ENCODE measurements at regions not wholly inside any gene's neighbourhood (a gene's known extent, or its start where the extent isn't known, plus 50 kb on each side); places are given as distances from the start of the nearest gene placed in this dataset.

GRCh38 chr18:53610957-53611356 is 613.5 kb downstream of the MBD2 start:
- H3K27me3 ChIP-seq = no peaks in the 10 kb centered on the region
- H3K27ac ChIP-seq = no peak overlapping the region
- no peak overlapping the region for H3K4me3 ChIP-seq
- DNase-seq (ENCODE audit: low spot score) = no peak
- H3K9me3 ChIP-seq = no peaks in the 10 kb centered on the region
- TF ChIP-seq CTCF (IDR thresholded peaks at IDR 0.05) = no peak
- no peaks in the 10 kb centered on the region for H3K36me3 ChIP-seq
- H3K4me1 ChIP-seq = no peaks in the 10 kb centered on the region

GRCh38 chr18:53606792-53607191 is 617.7 kb downstream of the MBD2 start:
- Histone ChIP-seq H3K4me3 (no peak overlapping the region), H3K27ac (no peak overlapping the region), H3K27me3 (no peaks in the 10 kb centered on the region), H3K4me1 (no peaks in the 10 kb centered on the region), H3K36me3 (no peaks in the 10 kb centered on the region), H3K9me3 (no peaks in the 10 kb centered on the region)
- DNase-seq (ENCODE audit: low spot score) = no peak
- TF ChIP-seq CTCF (IDR thresholded peaks at IDR 0.05) = no peak

- Histone ChIP-seq H3K9me3 (no peaks in the 10 kb centered on the region), H3K36me3 (no peaks in the 10 kb centered on the region), H3K27ac (no peak overlapping the region), H3K27me3 (no peaks in the 10 kb centered on the region), H3K4me3 (no peak overlapping the region), H3K4me1 (no peaks in the 10 kb centered on the region)
- DNase-seq (ENCODE audit: low spot score) = no peak
- no peak for TF ChIP-seq CTCF (IDR thresholded peaks at IDR 0.05)
Measured at GRCh38 chr18:53605198-53605597, 619.3 kb downstream of the MBD2 start.

GRCh38 chr18:53603276-53603675 is 621.2 kb downstream of the MBD2 start:
- DNase-seq (ENCODE audit: low spot score) = no peak
- H3K9me3 ChIP-seq = no peaks in the 10 kb centered on the region
- no peaks in the 10 kb centered on the region for H3K4me1 ChIP-seq
- no peak for TF ChIP-seq CTCF (IDR thresholded peaks at IDR 0.05)
- no peak overlapping the region for H3K4me3 ChIP-seq
- H3K36me3 ChIP-seq = no peaks in the 10 kb centered on the region
- H3K27me3 ChIP-seq = no peaks in the 10 kb centered on the region
- H3K27ac ChIP-seq = no peak overlapping the region

GRCh38 chr18:53601344-53601743 is 623.1 kb downstream of the MBD2 start:
- no peaks in the 10 kb centered on the region for H3K27me3 ChIP-seq
- TF ChIP-seq CTCF (IDR thresholded peaks at IDR 0.05) = no peak
- H3K4me3 ChIP-seq = no peak overlapping the region
- no peak overlapping the region for H3K27ac ChIP-seq
- H3K9me3 ChIP-seq = no peaks in the 10 kb centered on the region
- H3K36me3 ChIP-seq = no peaks in the 10 kb centered on the region
- DNase-seq (ENCODE audit: low spot score) = no peak
- no peaks in the 10 kb centered on the region for H3K4me1 ChIP-seq

GRCh38 chr18:53586923-53587322 is 637.5 kb downstream of the MBD2 start:
- no peaks in the 10 kb centered on the region for H3K27me3 ChIP-seq
- no peak overlapping the region for H3K27ac ChIP-seq
- no peak for DNase-seq (ENCODE audit: low spot score)
- no peaks in the 10 kb centered on the region for H3K36me3 ChIP-seq
- H3K4me1 ChIP-seq = no peaks in the 10 kb centered on the region
- H3K4me3 ChIP-seq = no peak overlapping the region
- H3K9me3 ChIP-seq = no peaks in the 10 kb centered on the region
- TF ChIP-seq CTCF (IDR thresholded peaks at IDR 0.05) = no peak
